ENCODE measurements at regions not wholly inside any gene's neighbourhood (a gene's known extent, or its start where the extent isn't known, plus 50 kb on each side); places are given as distances from the start of the nearest gene placed in this dataset.

- TF ChIP-seq, protein P1, sequence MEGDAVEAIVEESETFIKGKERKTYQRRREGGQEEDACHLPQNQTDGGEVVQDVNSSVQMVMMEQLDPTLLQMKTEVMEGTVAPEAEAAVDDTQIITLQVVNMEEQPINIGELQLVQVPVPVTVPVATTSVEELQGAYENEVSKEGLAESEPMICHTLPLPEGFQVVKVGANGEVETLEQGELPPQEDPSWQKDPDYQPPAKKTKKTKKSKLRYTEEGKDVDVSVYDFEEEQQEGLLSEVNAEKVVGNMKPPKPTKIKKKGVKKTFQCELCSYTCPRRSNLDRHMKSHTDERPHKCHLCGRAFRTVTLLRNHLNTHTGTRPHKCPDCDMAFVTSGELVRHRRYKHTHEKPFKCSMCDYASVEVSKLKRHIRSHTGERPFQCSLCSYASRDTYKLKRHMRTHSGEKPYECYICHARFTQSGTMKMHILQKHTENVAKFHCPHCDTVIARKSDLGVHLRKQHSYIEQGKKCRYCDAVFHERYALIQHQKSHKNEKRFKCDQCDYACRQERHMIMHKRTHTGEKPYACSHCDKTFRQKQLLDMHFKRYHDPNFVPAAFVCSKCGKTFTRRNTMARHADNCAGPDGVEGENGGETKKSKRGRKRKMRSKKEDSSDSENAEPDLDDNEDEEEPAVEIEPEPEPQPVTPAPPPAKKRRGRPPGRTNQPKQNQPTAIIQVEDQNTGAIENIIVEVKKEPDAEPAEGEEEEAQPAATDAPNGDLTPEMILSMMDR (IDR thresholded peaks at IDR 0.05) = no peak
- H3K4me1 ChIP-seq = no peaks in the 10 kb centered on the region
- no peak overlapping the region for H3K9ac ChIP-seq
- H3K79me2 ChIP-seq = no peaks in the 10 kb centered on the region
- no peak overlapping the region for H3K4me2 ChIP-seq (ENCODE audit: low read length)
- no peaks in the 10 kb centered on the region for H3K27me3 ChIP-seq (ENCODE audit: control insufficient read depth, insufficient read depth, low read length)
- no peaks in the 10 kb centered on the region for H3K36me3 ChIP-seq (ENCODE audit: control insufficient read depth, insufficient read depth, low read length)
- H3K27ac ChIP-seq = no peak overlapping the region
- H2AFZ ChIP-seq = no peak overlapping the region
- H3K4me3 ChIP-seq (ENCODE audit: low read depth, low read length) = no peak overlapping the region
- no peaks in the 10 kb centered on the region for H3K9me3 ChIP-seq (ENCODE audit: control insufficient read depth, low read length)
Measured at GRCh38 chr2:64914735-64915509, 74.3 kb upstream of the SLC1A4 start.

DNA sequence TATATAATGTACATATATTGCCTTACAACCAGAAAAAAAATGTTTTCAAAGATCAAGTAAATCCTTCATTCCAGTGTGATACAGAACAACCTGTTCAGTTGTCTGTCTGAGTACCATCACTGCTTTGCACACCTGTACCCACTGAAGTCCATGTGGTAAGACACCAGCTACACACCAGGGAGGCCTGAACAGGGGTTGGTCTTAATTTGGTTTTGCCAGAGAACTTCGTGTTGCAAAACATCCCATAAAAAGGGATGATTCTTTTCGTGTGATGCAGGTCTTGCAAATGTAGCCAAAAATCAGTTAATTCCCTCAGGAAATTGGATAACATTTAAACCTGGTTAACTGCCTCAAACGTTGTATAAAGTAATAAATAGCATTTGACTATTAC lies 73.7 kb upstream of the SLC1A4 start:
- no peaks in the 10 kb centered on the region for H3K4me1 ChIP-seq
- H3K4me3 ChIP-seq (ENCODE audit: low read depth, low read length) = no peak overlapping the region
- H3K9ac ChIP-seq = no peak overlapping the region
- H3K36me3 ChIP-seq (ENCODE audit: control insufficient read depth, insufficient read depth, low read length) = no peaks in the 10 kb centered on the region
- no peak overlapping the region for H3K27ac ChIP-seq
- no peak overlapping the region for H2AFZ ChIP-seq
- TF ChIP-seq, protein P1 (IDR thresholded peaks at IDR 0.05) = no peak
- H3K4me2 ChIP-seq (ENCODE audit: low read length) = no peak overlapping the region
- H3K27me3 ChIP-seq (ENCODE audit: control insufficient read depth, insufficient read depth, low read length) = no peaks in the 10 kb centered on the region
- no peaks in the 10 kb centered on the region for H3K9me3 ChIP-seq (ENCODE audit: control insufficient read depth, low read length)
- no peaks in the 10 kb centered on the region for H3K79me2 ChIP-seq

- TF ChIP-seq, protein P1 (IDR thresholded peaks at IDR 0.05) = no peak
- Histone ChIP-seq H3K9me3 (ENCODE audit: control insufficient read depth, low read length) (no peaks in the 10 kb centered on the region), H3K4me1 (peaks cover 7% of the 10 kb centered on the region), H3K9ac (no peak overlapping the region), H3K4me3 (ENCODE audit: low read depth, low read length) (no peak overlapping the region), H3K36me3 (ENCODE audit: control insufficient read depth, insufficient read depth, low read length) (no peaks in the 10 kb centered on the region), H3K27me3 (ENCODE audit: control insufficient read depth, insufficient read depth, low read length) (no peaks in the 10 kb centered on the region), H3K79me2 (no peaks in the 10 kb centered on the region), H3K4me2 (ENCODE audit: low read length) (no peak overlapping the region), H2AFZ (no peak overlapping the region), H3K27ac (no peak overlapping the region)
Measured at GRCh38 chr2:64918220-64918886, 70.8 kb upstream of the SLC1A4 start.

DNA sequence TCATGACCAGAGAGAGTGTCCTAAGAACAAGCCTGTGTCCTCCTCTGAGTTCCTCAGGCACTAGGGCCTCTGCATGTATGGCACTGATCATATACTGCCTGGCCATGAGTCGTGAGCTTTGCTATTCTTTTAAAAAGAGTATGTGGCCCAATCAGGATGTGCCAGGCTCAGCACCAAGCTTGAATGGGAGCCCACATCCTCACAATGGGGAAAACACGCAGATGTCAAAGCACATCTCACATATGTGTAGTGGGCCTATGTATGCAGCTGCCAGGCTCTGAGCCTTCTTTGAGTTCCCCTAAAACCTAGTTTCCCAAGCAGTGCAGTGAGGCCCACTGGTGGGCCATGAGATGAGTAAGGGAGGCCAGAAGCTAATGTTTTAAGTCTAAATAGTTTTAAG lies 69.9 kb upstream of the SLC1A4 start:
- no peaks in the 10 kb centered on the region for H3K36me3 ChIP-seq (ENCODE audit: control insufficient read depth, insufficient read depth, low read length)
- TF ChIP-seq, protein P1 (IDR thresholded peaks at IDR 0.05) = no peak
- no peak overlapping the region for H3K9ac ChIP-seq
- H3K79me2 ChIP-seq = no peaks in the 10 kb centered on the region
- no peaks in the 10 kb centered on the region for H3K9me3 ChIP-seq (ENCODE audit: control insufficient read depth, low read length)
- no peak overlapping the region for H3K4me2 ChIP-seq (ENCODE audit: low read length)
- no peak overlapping the region for H3K4me3 ChIP-seq (ENCODE audit: low read depth, low read length)
- peaks cover 8% of the 10 kb centered on the region for H3K4me1 ChIP-seq
- no peak overlapping the region for H3K27ac ChIP-seq
- H3K27me3 ChIP-seq (ENCODE audit: control insufficient read depth, insufficient read depth, low read length) = no peaks in the 10 kb centered on the region
- H2AFZ ChIP-seq = no peak overlapping the region
